ENCODE measurements at regions not wholly inside any gene's neighbourhood (a gene's known extent, or its start where the extent isn't known, plus 50 kb on each side); places are given as distances from the start of the nearest gene placed in this dataset.

DNA sequence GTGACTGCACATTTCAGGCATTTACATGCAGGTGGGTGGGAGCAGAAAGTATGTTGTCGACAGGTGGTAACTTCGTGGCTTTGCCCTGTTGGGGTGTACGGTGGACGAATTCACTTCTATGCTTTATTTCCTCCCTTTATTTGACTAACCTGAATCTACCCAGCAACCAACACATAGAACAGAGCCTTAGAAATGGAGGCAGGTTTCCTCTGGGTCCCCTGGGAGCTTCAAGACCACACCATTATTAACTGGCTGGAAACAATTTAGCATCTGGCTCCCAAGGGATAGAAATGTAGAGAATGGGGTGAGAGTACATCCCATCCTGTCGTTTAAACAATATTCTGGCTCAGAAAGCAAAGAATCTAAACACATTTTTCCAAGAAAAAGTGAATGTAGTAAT lies 244.4 kb downstream of the DLEU7 start:
- Histone ChIP-seq H3K4me1 (replicated peaks) (no peaks in the 10 kb centered on the region), H3K36me3 (no peaks in the 10 kb centered on the region), H3K27ac (no peak overlapping the region), H3K27me3 (replicated peaks; ENCODE audit: insufficient read depth) (peaks cover 2% of the 10 kb centered on the region), H3K4me3 (no peak overlapping the region), H3K9me3 (no peaks in the 10 kb centered on the region)
- WGBS: 48% methylated on average over 5 of the region's 5 CpGs
- DNase-seq (ENCODE audit: low spot score): no peak
- TF ChIP-seq, protein P1, sequence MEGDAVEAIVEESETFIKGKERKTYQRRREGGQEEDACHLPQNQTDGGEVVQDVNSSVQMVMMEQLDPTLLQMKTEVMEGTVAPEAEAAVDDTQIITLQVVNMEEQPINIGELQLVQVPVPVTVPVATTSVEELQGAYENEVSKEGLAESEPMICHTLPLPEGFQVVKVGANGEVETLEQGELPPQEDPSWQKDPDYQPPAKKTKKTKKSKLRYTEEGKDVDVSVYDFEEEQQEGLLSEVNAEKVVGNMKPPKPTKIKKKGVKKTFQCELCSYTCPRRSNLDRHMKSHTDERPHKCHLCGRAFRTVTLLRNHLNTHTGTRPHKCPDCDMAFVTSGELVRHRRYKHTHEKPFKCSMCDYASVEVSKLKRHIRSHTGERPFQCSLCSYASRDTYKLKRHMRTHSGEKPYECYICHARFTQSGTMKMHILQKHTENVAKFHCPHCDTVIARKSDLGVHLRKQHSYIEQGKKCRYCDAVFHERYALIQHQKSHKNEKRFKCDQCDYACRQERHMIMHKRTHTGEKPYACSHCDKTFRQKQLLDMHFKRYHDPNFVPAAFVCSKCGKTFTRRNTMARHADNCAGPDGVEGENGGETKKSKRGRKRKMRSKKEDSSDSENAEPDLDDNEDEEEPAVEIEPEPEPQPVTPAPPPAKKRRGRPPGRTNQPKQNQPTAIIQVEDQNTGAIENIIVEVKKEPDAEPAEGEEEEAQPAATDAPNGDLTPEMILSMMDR (IDR thresholded peaks at IDR 0.05): no peak
- no peak for TF ChIP-seq POLR2A (IDR thresholded peaks at IDR 0.05)
- no peak for TF ChIP-seq POLR2AphosphoS5 (IDR thresholded peaks at IDR 0.05)
- intact Hi-C loops (cut with DNase I): no loop called here

DNA sequence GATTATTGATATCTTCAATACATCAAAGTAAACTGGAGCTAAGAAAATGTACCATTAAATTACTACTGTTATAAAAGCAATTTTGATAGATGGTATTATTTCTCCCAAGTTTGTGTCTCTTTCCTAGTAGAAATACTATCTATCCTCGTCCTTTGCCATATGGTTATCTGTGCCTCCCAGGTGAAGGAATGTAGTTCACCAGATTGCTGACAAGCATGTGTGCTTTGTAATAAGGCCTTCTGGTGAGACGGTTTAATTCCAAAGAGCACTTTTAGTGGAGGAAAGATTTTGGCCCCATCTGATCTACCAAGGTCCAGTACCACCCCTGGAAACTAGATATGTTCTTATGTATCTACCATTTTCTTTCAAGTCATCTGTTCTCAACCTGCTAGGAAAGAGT lies 243.6 kb downstream of the DLEU7 start:
- no peak for DNase-seq (ENCODE audit: low spot score)
- Histone ChIP-seq H3K4me3 (no peak overlapping the region), H3K27ac (no peak overlapping the region), H3K4me1 (replicated peaks) (no peaks in the 10 kb centered on the region), H3K9me3 (no peaks in the 10 kb centered on the region), H3K27me3 (replicated peaks; ENCODE audit: insufficient read depth) (peaks cover 2% of the 10 kb centered on the region), H3K36me3 (no peaks in the 10 kb centered on the region)
- intact Hi-C loops (cut with DNase I): no loop called here
- 40% methylated on average over 2 of the region's 2 CpGs for WGBS
- TF ChIP-seq, protein P1 (IDR thresholded peaks at IDR 0.05): no peak
- TF ChIP-seq POLR2A (IDR thresholded peaks at IDR 0.05): no peak
- no peak for TF ChIP-seq POLR2AphosphoS5 (IDR thresholded peaks at IDR 0.05)

DNA sequence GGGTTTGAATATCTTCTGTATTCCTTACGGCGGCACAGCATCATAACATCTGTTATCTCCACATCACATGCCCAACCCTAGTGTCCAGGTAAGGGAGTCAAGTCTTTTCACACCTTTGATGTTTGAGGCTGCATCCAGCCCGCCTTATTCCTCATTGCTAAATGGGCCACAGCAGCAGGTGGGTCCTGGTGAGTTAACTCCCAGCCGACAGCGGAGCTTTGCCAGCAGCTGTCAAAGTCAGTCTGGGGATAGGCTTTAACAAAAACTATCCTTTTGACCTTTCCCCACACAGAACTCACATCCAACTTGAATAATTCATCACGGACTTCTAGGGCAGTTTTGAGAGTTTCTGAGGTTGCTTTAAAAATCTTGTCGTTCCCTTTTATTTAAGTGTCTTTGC lies 235.1 kb downstream of the DLEU7 start:
- no peak overlapping the region for H3K4me3 ChIP-seq
- intact Hi-C loops (cut with DNase I): no loop called here
- no peak overlapping the region for H3K27ac ChIP-seq
- no peak for TF ChIP-seq POLR2A (IDR thresholded peaks at IDR 0.05)
- TF ChIP-seq, protein P1 (IDR thresholded peaks at IDR 0.05): no peak
- H3K9me3 ChIP-seq: no peaks in the 10 kb centered on the region
- WGBS: 71% methylated on average over 7 of the region's 7 CpGs
- no peak for DNase-seq (ENCODE audit: low spot score)
- no peaks in the 10 kb centered on the region for H3K27me3 ChIP-seq (replicated peaks; ENCODE audit: insufficient read depth)
- H3K4me1 ChIP-seq (replicated peaks): no peaks in the 10 kb centered on the region
- no peaks in the 10 kb centered on the region for H3K36me3 ChIP-seq

DNA sequence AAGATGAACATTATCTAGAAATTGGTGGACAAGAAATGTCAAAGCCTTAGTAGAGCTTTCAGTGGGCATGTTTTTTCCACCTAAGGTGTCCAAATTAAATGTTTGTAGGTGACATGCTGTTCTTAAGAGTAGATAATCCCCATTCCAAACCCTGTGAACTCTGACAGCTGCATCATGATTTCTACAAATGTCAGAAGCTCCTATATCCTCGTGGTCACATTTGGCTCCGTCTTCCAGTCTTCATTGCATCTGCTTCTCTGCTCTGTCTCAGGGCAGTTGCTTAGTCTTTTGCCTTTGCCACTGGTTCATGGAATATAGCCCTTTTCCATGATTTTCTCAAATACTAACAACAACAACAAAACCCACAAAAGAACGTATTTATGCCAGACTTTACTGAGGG lies 234.5 kb downstream of the DLEU7 start:
- H3K27ac ChIP-seq: no peak overlapping the region
- no peak for DNase-seq (ENCODE audit: low spot score)
- 83% methylated on average over 3 of the region's 3 CpGs for WGBS
- H3K36me3 ChIP-seq: no peaks in the 10 kb centered on the region
- TF ChIP-seq POLR2A (IDR thresholded peaks at IDR 0.05): no peak
- TF ChIP-seq, protein P1 (IDR thresholded peaks at IDR 0.05): no peak
- no peak for TF ChIP-seq POLR2AphosphoS5 (IDR thresholded peaks at IDR 0.05)
- H3K27me3 ChIP-seq (replicated peaks; ENCODE audit: insufficient read depth): no peaks in the 10 kb centered on the region
- intact Hi-C loops (cut with DNase I): no loop called here
- H3K9me3 ChIP-seq: no peaks in the 10 kb centered on the region
- H3K4me3 ChIP-seq: no peak overlapping the region
- H3K4me1 ChIP-seq (replicated peaks): no peaks in the 10 kb centered on the region

DNA sequence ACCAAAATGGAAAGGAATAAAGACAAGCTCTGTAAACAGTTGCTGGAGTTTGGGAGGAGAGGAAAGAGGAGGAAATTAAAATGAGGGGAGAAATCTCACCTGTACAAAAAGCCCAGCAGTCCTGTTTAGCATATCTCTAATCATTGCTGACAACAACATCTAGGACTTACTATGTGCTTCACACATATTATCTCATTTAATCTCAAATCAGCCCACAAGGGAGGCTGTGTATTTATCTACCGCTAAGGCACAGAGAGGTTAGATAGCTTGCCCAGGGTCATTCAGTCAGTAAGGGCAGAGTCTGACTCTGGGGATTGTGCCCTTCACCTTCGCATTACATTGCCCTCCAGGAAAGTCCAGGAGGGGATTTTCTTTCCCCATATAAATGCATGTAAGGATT lies 233.3 kb downstream of the DLEU7 start:
- Histone ChIP-seq H3K27me3 (replicated peaks; ENCODE audit: insufficient read depth) (no peaks in the 10 kb centered on the region), H3K27ac (no peak overlapping the region), H3K36me3 (no peaks in the 10 kb centered on the region), H3K4me3 (no peak overlapping the region), H3K4me1 (replicated peaks) (no peaks in the 10 kb centered on the region), H3K9me3 (no peaks in the 10 kb centered on the region)
- no peak for DNase-seq (ENCODE audit: low spot score)
- TF ChIP-seq, protein P1 (IDR thresholded peaks at IDR 0.05): no peak
- no peak for TF ChIP-seq POLR2A (IDR thresholded peaks at IDR 0.05)
- no peak for TF ChIP-seq POLR2AphosphoS5 (IDR thresholded peaks at IDR 0.05)
- WGBS: 91% methylated on average over 2 of the region's 2 CpGs
- intact Hi-C loops (cut with DNase I): no loop called here

All from prostate gland (tissue), 2 donors.